RKO (cell line): ENCODE measurements at regions not wholly inside any gene's neighbourhood (a gene's known extent, or its start where the extent isn't known, plus 50 kb on each side); places are given as distances from the start of the nearest gene placed in this dataset.
"Not testable (repeated sequence)": the region's sequence is repeated elsewhere in the genome, so short reads cannot be mapped to it uniquely, and the experiment has no call there.

Experiments used
- DNase-seq: peaks from one replicate; pipeline ENCODE4 v3.0.0-alpha.2; 2016; ENCODE audit warnings: low spot score

DNA sequence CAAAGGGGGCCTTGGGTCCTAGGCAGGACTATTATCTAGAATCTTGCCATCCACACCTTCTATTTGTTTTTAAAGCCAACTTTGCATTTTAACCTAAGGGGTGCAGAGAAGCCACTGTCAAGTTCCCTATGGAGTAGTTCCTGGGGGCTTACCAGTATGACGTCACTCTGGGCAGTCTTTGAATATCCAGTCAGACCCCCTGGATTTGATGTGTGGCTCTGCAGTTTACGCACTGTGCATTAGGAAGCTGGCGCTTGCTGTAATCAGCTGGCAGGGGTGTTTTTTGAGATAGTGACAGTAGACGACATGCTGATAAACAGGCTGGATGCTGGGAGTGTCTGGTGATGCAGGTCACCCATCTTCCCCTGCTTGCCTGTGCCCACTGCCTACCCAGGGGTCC is 892.7 kb upstream of the ZNF722 start:
- no peak for DNase-seq

DNA sequence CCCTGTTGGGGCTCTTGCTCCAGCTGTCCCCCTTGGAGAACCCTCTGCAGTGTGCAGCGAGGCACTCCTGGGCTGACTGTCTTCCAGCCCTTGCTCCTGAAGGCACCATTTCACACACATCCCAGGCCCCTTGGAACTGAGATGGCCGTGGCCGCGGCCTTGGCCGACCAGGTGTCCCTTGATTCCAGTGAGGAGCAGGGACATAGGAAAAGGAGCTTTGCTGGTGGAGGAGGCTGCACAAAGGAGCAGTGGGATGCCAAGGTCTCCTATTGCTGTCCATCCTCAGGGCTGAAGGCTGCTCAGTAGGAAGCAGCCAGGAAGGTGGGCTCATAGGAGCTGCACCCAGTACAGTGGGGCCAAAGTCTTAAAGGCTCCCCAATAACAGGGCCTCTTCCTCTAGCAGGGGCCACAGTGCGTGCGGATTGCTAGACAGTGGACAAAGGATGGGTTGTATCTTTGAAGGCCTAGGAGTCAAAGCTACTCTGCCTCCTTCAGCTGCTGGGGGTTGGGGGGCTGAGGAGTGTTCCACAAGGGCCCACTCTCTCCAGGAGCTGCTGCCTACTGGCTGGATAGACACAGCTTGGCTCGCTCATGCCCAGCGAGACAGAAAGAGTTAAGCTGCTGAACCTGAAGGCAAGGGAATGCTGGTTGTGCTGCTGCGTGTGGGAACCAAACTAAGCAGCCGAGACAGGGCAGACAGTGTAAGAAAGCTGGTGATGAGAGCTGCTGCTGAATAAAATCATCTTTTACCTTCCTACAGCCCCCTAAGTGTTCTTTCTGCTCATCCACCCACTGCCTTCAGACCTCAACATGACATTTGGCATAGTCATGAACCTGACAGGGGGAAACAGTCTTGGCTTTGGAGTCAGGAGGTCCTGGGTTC is 891.9 kb upstream of the ZNF722 start:
- no peak for DNase-seq

DNA sequence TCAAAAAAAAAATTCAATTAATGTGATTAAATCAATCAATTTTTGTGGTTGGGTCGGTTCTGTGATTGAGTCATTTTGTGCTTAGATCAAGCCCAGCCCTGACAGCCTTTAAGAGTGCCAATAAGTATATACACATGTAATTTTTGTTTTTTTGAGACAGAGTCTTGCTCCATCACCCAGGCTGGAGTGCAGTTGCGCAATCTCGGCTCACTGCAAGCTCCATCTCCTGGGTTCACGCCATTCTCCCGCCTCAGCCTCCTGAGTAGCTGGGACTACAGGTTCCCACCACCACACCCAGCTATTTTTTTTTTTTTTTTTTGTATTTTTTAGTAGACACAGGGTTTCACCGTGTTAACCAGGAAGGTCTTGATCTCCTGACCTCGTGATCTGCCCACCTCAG is 887.1 kb upstream of the ZNF722 start:
- DNase-seq = not testable (repeated sequence)

DNA sequence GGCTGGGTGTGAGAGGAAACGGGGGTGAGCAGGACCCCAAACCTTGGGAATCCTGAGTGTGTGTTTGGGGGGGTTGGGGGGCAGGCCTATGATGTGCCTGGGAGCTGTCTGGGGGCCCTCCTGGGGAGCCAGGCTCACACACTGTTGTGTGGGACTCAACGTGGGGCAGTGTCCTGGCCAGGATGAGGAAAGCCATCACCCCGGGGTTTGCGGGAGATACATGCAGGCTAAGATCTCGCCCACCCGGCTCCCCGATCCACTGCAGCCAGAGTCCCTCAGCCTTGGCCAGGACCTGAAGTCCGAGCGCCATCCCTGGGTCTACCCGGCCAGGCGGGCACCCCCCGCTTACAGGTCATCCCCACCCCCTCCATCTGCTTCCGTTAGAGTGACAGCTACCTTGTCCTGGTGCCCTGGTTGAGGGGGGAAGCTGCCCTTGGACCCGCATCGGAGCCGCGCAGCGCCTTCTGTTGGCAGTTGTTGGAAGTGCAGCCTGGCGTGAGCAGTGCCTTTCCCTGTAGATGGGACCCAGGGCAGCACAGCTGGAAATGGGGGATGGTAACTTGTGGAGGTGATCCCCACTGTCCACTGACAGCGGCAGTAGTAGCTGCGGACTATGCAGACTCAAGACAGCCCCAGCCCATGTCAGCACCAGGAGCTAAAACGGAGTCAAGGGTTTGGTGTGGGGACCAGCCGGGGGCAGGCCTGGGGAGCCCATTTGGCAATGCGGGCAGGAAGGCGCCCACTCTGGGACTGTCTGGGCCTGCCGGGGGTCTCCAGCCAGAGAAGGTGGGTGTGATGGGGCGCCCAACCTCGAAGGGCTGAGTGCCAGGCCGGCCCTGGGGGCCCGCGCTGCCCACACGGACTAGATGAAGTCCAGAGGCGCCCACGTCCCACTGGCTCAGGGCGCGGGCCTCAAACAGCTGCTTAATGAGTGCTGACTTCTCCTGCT is 885.6 kb upstream of the ZNF722 start:
- no peak for DNase-seq

DNA sequence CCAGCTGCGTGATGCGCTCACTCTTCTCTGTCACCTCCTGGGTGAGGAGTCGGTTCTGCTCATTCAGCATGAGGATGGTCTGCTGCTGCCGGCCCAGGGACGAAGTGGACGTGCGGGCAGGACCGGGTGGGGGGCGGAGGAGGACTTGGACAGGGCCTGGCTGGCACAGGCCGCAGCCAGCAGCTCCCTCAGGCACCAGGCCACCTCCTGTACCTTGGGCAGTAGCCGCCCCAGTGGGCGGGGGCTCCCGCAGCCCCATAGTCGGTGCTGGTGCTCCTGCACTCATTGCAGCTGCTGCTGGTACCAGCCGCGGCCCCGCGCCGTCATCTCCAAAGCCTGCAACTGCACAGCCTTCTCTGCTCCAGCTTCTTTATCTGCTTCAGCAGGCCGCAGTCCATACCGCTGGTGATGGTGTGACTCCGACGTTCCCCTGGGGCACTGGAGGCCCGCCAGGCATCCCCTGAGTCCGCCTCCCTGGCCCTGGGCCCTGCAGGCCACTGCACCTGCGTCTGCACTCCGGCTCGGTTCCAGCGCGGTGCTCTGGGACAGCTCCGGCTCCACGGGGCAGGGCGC is 884.9 kb upstream of the ZNF722 start:
- no peak for DNase-seq

DNA sequence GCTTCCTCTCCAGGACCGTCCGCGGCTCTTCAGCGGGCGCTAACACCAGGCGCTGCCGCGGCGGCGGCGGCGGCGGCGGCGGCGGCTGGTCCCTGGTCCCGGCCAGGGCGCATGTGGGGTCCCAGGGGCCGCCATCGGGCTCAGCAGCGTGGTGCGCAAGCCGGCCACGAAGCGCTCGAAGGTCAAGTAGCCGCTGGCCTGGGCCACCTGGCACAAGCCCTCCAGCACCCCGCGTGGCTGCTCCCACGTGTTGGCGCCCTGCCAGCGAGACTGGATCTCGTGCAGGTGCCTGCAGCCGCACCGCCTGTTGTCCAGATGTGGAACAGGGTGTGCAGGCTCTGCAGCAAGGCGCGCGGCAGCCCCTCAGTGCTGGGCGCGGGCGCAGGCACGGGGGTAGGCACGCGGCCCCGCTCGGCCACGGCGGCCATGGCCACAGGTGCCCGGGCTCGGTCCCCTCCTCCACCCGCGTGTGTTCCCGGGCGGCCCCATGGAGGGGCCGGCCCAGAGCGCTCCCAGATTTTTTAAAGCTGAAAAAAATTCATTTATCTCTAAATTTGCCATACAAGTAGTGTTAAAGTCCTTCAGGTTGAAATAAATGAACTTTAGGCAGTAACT is 884.2 kb upstream of the ZNF722 start:
- no peak for DNase-seq
